ENCODE measurements at regions not wholly inside any gene's neighbourhood (a gene's known extent, or its start where the extent isn't known, plus 50 kb on each side); places are given as distances from the start of the nearest gene placed in this dataset.

- H3K4me3 Mint-ChIP-seq: no peak overlapping the region
- H3K27ac Mint-ChIP-seq: peak overlapping the region; percentile 82
- peaks cover 3% of the 10 kb centered on the region for H3K9me3 Mint-ChIP-seq
Measured at GRCh38 chr11:23725752-23726151, 771.1 kb upstream of the LUZP2 start.

GRCh38 chr11:23727387-23727786 is 769.5 kb upstream of the LUZP2 start:
- Mint-ChIP-seq H3K9me3 (peaks cover 8% of the 10 kb centered on the region), H3K27me3 (ENCODE audit: low read depth) (no peaks in the 10 kb centered on the region), H3K36me3 (no peaks in the 10 kb centered on the region), H3K4me3 (no peak overlapping the region), H3K27ac (peak overlapping the region; percentile 76), H3K4me1 (peaks cover 22% of the 10 kb centered on the region)
- TF ChIP-seq, protein P1, sequence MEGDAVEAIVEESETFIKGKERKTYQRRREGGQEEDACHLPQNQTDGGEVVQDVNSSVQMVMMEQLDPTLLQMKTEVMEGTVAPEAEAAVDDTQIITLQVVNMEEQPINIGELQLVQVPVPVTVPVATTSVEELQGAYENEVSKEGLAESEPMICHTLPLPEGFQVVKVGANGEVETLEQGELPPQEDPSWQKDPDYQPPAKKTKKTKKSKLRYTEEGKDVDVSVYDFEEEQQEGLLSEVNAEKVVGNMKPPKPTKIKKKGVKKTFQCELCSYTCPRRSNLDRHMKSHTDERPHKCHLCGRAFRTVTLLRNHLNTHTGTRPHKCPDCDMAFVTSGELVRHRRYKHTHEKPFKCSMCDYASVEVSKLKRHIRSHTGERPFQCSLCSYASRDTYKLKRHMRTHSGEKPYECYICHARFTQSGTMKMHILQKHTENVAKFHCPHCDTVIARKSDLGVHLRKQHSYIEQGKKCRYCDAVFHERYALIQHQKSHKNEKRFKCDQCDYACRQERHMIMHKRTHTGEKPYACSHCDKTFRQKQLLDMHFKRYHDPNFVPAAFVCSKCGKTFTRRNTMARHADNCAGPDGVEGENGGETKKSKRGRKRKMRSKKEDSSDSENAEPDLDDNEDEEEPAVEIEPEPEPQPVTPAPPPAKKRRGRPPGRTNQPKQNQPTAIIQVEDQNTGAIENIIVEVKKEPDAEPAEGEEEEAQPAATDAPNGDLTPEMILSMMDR (IDR thresholded peaks at IDR 0.05; ENCODE audit: unreplicated experiment): no peak
- no peak for DNase-seq (ENCODE audit: low spot score in 2 of 2, unreplicated experiment in 2 of 2)

More at GRCh38 chr11:23725752-23726151, 771.1 kb upstream of the LUZP2 start:
- H3K36me3 Mint-ChIP-seq: no peaks in the 10 kb centered on the region
- H3K4me1 Mint-ChIP-seq: peaks cover 22% of the 10 kb centered on the region
- TF ChIP-seq, protein P1 (IDR thresholded peaks at IDR 0.05; ENCODE audit: unreplicated experiment): no peak
- no peaks in the 10 kb centered on the region for H3K27me3 Mint-ChIP-seq (ENCODE audit: low read depth)
- DNase-seq (ENCODE audit: low spot score in 2 of 2, unreplicated experiment in 2 of 2): no peak

GRCh38 chr11:23727794-23728193 is 769.1 kb upstream of the LUZP2 start:
- Mint-ChIP-seq H3K36me3 (no peaks in the 10 kb centered on the region), H3K9me3 (peaks cover 12% of the 10 kb centered on the region), H3K27ac (peak overlapping the region; percentile 70), H3K27me3 (ENCODE audit: low read depth) (no peaks in the 10 kb centered on the region), H3K4me3 (no peak overlapping the region), H3K4me1 (peaks cover 22% of the 10 kb centered on the region)
- TF ChIP-seq, protein P1 (IDR thresholded peaks at IDR 0.05; ENCODE audit: unreplicated experiment): no peak
- no peak for DNase-seq (ENCODE audit: low spot score in 2 of 2, unreplicated experiment in 2 of 2)

DNA sequence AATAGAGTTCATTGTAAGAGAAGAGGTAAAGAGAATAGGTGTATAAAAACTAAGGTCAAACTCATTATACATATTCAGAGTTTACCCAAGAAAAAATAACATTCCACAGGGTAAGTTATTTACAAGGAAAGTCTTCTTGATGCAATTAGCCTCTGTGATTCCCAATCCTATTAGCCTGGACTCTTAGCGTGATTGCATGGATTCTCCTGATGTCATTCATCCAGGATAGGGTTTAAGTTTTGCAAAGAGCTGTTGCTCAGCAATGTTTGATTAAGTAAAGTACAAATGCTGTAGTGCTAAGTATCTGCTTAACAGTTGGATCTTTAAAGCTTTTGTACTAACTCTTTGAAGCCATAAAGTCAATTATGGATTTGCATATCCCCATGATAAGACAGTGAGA is 767.8 kb upstream of the LUZP2 start:
- H3K4me1 Mint-ChIP-seq: peaks cover 22% of the 10 kb centered on the region
- H3K36me3 Mint-ChIP-seq: no peaks in the 10 kb centered on the region
- peaks cover 19% of the 10 kb centered on the region for H3K9me3 Mint-ChIP-seq
- DNase-seq (ENCODE audit: low spot score in 2 of 2, unreplicated experiment in 2 of 2): no peak
- TF ChIP-seq, protein P1 (IDR thresholded peaks at IDR 0.05; ENCODE audit: unreplicated experiment): no peak
- no peak overlapping the region for H3K4me3 Mint-ChIP-seq
- H3K27ac Mint-ChIP-seq: no peak overlapping the region
- no peaks in the 10 kb centered on the region for H3K27me3 Mint-ChIP-seq (ENCODE audit: low read depth)

DNA sequence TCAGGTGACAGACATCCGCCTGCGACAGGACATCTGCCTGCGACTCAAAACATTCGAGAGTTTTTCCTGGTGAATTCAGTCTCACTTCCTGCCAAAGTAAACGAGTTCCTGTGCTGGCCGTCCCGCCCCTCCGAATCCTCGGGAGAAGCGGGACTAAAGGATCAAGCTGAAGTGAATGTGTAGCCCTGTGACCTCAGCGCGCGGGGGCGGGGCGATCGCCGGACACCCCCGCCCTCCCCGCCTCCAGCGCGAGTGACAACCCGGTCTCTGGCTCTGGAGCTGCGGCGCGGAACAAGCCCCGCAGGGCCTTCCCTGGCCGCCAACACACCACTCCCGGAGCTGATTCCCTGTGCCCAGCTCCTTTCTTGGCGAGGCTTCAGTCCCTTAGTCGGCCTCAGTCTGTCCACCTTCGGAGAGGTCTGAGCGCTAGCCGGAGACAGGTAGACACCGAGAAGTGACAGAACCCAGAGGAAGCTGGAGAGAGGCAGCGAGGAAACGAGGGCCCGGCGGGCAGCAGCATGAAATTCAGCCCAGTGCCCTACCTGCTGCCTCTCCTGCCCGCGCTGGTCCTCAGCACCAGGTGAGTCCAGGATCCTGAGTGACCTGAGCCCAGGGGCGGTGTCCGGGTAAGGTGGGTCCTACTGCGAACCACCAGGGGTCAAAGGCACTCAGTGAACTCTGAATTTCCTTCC is 766.4 kb upstream of the LUZP2 start:
- no peak for DNase-seq (ENCODE audit: low spot score in 2 of 2, unreplicated experiment in 2 of 2)
- Mint-ChIP-seq H3K27ac (no peak overlapping the region), H3K4me3 (no peak overlapping the region), H3K36me3 (no peaks in the 10 kb centered on the region), H3K27me3 (ENCODE audit: low read depth) (no peaks in the 10 kb centered on the region), H3K4me1 (peaks cover 22% of the 10 kb centered on the region), H3K9me3 (peaks cover 30% of the 10 kb centered on the region)
- TF ChIP-seq, protein P1 (IDR thresholded peaks at IDR 0.05; ENCODE audit: unreplicated experiment): no peak
